ENCODE measurements at regions not wholly inside any gene's neighbourhood (a gene's known extent, or its start where the extent isn't known, plus 50 kb on each side); places are given as distances from the start of the nearest gene placed in this dataset.

GRCh38 chr18:44153981-44154380 lies 526.7 kb upstream of the SETBP1 start:
- TF ChIP-seq CTCF (IDR thresholded peaks at IDR 0.05; ENCODE audit: low read depth, low read length): no peak
- no peak for TF ChIP-seq MYC (IDR thresholded peaks at IDR 0.05; ENCODE audit: low read depth, low read length)
- TF ChIP-seq POLR2A (IDR thresholded peaks at IDR 0.05; ENCODE audit: extremely low read depth, insufficient read length): no peak
- TF ChIP-seq, protein P1, sequence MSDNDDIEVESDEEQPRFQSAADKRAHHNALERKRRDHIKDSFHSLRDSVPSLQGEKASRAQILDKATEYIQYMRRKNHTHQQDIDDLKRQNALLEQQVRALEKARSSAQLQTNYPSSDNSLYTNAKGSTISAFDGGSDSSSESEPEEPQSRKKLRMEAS (IDR thresholded peaks at IDR 0.05; ENCODE audit: low read depth, low read length): no peak
